NB4 (cell line): ENCODE measurements at regions not wholly inside any gene's neighbourhood (a gene's known extent, or its start where the extent isn't known, plus 50 kb on each side); places are given as distances from the start of the nearest gene placed in this dataset.

ENCODE experiments used
- DNase-seq: peaks from one replicate; pipeline ENCODE4 v3.0.0; 2010; ENCODE audit warnings: low read depth
- H3K4me3 ChIP-seq: one replicate; pipeline ENCODE4 v1.5.1; 2011; ENCODE audit warnings: mild to moderate bottlenecking, low read depth, low read length, moderate library complexity
- MYC ChIP-seq: IDR thresholded peaks from 2 replicates; pipeline ENCODE4 v1.6.1; 2011; ENCODE audit warnings: low read depth, low read length
- POLR2A ChIP-seq: IDR thresholded peaks from 2 replicates; pipeline ENCODE4 v1.6.1; 2011; ENCODE audit warnings: mild to moderate bottlenecking; ENCODE audit not compliant: insufficient read length; ENCODE audit errors: extremely low read depth
- TF ChIP-seq, protein P1 (sequence below): IDR thresholded peaks from one replicate; pipeline ENCODE4 v1.5.1; 2012; ENCODE audit warnings: low read depth, low read length
- TF ChIP-seq, protein P2 (sequence below): IDR thresholded peaks from 2 replicates; pipeline ENCODE4 v1.6.1; 2011; ENCODE audit warnings: low read depth, low read length

DNA sequence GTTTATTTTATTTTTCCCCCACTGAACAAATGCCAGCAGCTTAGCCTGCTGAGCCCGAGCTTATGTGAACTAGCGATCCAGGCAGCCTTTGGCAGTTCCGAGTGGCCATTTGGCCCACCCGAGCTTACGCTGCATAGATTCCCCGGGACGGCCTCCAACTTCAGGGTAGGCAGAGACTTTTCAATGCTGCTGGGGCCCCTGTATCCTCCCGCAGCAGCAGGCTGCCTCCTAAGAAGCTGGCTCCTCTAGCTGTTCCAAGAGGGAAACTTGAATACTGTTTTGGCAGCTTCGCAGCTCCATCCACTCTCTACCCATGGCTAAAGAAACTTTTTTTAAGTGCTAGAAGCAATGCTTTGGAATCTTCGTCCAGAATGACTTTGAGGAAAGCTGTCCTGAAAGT is 295.2 kb downstream of the SS18 start:
- no peak for TF ChIP-seq POLR2A
- TF ChIP-seq, protein P1, sequence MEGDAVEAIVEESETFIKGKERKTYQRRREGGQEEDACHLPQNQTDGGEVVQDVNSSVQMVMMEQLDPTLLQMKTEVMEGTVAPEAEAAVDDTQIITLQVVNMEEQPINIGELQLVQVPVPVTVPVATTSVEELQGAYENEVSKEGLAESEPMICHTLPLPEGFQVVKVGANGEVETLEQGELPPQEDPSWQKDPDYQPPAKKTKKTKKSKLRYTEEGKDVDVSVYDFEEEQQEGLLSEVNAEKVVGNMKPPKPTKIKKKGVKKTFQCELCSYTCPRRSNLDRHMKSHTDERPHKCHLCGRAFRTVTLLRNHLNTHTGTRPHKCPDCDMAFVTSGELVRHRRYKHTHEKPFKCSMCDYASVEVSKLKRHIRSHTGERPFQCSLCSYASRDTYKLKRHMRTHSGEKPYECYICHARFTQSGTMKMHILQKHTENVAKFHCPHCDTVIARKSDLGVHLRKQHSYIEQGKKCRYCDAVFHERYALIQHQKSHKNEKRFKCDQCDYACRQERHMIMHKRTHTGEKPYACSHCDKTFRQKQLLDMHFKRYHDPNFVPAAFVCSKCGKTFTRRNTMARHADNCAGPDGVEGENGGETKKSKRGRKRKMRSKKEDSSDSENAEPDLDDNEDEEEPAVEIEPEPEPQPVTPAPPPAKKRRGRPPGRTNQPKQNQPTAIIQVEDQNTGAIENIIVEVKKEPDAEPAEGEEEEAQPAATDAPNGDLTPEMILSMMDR, result no peak
- TF ChIP-seq, protein P2, sequence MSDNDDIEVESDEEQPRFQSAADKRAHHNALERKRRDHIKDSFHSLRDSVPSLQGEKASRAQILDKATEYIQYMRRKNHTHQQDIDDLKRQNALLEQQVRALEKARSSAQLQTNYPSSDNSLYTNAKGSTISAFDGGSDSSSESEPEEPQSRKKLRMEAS, result no peak
- no peak for TF ChIP-seq MYC
- DNase-seq, result no peak
- no peak overlapping the region for H3K4me3 ChIP-seq

DNA sequence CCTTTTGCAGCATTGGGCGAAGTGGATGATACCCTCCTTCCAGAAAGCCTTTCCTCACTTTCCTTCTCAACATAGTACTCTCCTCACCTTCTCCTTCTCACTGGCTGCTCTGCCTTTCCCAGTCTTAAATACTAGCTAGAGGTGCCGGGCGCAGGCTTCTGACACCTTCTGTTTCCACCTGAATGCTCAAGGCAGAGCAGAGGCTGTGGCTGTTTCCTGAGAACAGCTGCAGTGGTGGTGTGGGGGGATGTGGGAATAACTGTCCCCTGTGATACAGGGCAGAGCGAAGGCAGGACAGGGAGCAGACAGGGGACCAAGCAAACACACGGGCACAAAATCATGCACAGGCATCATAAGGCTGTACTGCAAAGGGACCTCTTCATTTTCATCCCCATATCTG is 303.1 kb downstream of the SS18 start:
- TF ChIP-seq, protein P2, result no peak
- no peak for TF ChIP-seq MYC

DNA sequence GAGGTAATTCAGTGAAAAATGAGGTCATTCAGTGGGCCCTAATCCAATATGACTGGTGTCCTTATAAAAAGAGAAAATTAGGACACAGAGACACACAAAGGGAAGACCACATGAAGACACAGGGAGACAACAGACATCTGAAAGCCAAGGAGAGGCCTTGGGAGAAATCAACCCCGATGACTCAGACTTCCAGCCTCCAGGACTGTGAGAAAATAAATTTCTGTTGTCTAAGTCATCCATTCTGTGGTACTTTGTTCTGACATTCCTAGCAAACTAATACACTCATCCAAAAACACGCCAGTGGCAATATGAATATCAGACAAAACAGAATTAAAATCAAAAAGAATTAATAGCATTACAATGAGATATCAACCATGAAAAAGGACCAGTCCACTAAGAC is 303.7 kb downstream of the SS18 start:
- no peak overlapping the region for H3K4me3 ChIP-seq
- no peak for TF ChIP-seq POLR2A
- TF ChIP-seq, protein P1, result no peak
- TF ChIP-seq, protein P2, result no peak
- no peak for TF ChIP-seq MYC
- DNase-seq, result no peak

More for the DNA sequence above, 303.1 kb downstream of the SS18 start:
- DNase-seq, result no peak
- no peak overlapping the region for H3K4me3 ChIP-seq

DNA sequence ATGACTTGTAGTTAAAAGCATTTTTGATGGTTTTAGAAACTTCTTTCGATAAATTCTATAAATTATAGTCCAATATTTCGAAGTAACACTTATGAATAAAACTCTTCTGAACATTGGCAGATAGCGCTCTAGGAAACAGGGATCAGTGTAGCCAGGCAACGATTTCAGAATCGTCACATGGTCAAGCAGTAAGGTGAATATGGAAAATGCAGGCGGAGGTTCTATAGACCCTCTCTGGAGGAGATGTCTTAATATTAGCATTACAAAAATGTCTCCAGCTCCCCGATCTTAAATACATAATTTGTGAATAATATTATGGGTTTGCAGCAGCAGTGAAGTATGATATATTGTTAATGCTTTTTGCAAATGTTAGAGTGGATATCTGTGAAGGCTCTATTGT is 310.3 kb downstream of the SS18 start:
- TF ChIP-seq POLR2A (no peak), MYC (no peak)
- TF ChIP-seq, protein P2, result no peak
- TF ChIP-seq, protein P1, result no peak
- DNase-seq, result no peak
- H3K4me3 ChIP-seq, result no peak overlapping the region

DNA sequence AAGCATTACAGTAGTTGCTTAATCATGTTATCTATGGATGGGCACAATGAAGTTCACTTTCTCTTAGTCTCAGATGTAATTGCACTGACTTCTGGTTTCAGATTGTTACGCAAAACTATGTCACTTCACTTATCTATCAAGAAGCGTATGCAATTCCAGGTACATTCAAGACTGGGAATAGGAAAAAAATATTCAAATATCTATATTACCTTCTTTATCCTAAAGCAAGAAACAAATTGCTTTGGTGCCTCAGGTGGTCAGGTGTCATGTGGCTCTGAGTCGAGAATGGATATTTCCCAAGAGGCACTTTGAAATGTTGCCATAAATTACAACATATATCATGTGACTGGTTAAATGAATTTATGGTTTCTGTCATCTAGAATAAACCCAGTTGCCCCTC is 318.6 kb downstream of the SS18 start:
- no peak overlapping the region for H3K4me3 ChIP-seq
- no peak for TF ChIP-seq MYC
- no peak for TF ChIP-seq POLR2A
- TF ChIP-seq, protein P2, result no peak
- TF ChIP-seq, protein P1, result no peak
- DNase-seq, result no peak

DNA sequence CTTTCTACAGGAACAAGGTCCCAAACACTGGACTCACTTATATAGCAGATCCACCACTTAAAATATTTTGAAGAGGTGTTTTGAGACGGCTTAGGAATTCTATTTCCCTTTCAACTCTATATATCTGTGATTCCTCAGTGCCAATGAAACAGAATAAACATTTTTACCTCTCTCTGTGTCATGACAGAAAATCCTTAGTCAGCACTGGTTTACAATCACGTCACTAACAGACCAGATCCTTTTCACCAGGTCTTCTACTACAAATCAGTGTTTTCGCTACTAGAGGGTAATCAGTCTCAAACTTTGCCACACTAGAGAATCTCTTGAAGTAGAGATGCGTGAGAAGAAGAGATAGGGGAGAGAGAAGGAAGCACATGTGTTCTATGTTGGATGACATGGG is 325.6 kb downstream of the SS18 start:
- no peak for DNase-seq
- H3K4me3 ChIP-seq, result no peak overlapping the region
- TF ChIP-seq, protein P2, result no peak
- TF ChIP-seq, protein P1, result no peak
- TF ChIP-seq POLR2A (no peak), MYC (no peak)
